Forelimb muscle (tissue), 1 donor: ENCODE measurements at regions not wholly inside any gene's neighbourhood (a gene's known extent, or its start where the extent isn't known, plus 50 kb on each side); places are given as distances from the start of the nearest gene placed in this dataset.
"Not testable (repeated sequence)": the region's sequence is repeated elsewhere in the genome, so short reads cannot be mapped to it uniquely, and the experiment has no call there.

Experiments used
- DNase-seq: peaks from one replicate; pipeline ENCODE4 v3.0.0-alpha.2; 2013; ENCODE audit warnings: low read depth

DNA sequence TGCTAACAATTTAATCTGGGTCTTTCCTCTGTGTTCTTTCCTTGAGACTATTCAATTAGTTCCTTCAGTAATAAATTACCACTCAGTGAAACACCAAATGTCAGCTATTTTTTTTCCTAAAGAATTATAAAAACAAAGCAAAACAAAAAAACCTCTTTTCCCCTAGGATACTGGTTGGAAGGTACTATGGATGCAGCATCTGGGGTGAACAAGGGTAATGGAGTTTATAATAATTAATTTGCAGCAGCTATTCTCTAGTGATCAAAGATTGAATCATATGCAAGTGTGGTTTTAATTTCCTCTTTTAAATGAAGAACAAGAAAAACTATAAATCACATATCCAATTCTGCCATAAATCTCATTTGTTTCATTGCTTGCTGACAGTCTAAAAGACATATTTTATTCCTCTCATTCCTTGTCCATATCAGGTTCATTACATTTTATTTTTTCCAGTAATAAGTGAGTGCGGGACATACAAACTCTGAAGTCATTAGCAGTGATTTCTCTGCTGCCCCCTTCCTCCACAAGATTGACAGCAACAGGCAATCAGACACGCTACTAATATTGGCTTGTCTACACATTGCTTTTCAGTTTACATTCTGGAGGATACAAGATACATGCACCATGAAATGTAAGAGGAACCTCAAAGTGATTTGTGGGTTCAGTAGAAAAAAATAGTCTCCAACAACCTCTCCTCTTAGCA is 1093.4 kb upstream of the SLIT2 start:
- DNase-seq = no peak

DNA sequence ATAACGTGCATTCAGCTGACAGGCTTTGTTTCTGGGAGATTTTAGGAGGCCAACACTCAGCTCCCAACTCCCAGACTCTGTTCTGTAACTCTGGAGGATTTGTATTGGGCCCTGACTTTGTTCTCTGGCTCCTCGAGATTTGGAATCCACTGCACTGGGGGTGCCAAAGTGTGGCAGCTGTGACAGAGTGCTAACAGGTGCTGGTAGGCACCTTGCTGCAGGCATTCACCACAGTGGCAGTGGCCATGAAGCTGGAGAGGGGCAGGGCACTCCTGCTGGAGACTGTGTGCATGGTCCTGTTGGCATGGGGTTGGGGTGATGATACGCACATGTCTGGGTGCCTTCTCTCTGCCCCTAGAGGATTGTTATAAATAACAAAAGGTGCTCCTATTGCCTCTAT is 1094.9 kb upstream of the SLIT2 start:
- DNase-seq = no peak

DNA sequence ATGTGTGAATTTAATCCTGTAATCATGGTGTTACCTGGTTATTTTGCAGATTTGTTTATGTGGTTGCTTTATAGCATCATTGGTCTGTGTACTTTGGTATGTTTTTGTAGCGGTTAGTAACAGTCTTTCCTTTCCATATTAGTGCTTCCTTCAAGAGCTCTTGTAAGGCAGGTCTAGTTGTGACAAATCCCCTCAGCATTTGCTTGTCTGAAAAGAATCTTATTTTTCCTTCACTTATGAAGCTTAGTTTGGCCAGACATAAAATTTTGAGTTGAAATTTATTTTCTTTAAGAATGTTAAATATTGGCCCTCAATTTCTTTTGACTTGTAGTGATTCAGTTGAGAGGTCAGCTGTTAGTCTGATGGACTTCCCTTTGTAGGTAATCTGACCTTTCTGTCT is 1096.1 kb upstream of the SLIT2 start:
- DNase-seq = no peak

DNA sequence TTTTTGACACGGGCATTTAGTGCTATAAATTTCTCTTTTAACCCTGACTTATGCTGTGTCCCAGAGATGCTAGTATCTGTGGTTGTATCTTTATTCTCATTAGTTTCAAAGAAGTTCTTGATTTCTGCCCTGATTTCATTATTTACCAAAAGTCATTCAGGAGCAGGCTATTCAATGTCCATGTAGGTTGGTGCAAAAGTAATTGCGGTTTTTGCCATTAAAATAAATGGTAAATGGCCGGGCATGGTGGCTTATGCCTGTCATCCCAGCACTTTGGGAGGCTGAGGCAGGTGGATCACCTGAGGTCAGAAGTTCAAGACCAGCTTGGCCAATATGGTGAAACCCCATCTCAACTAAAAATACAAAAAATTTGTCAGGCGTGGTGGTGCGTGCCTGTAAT is 1097.4 kb upstream of the SLIT2 start:
- not testable (repeated sequence) for DNase-seq

DNA sequence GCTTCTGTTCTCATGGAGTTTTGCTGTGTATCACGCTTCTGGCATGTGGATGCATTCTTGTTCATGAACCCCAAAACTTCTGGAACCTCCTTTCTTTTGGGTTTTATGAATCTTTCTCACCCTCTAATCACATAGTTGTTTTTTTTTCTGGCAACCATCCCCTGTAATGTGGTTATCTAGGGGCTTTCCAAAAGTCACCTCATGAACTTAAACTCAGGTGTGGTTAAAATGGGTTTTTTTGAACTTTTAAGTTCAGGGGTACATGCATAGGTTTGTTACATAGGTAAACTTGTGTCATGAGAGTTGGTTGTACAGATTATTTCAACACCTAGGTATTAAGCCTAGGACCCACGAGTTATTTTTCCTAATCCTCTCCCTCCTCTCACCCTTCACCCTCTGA is 1099.4 kb upstream of the SLIT2 start:
- no peak for DNase-seq

DNA sequence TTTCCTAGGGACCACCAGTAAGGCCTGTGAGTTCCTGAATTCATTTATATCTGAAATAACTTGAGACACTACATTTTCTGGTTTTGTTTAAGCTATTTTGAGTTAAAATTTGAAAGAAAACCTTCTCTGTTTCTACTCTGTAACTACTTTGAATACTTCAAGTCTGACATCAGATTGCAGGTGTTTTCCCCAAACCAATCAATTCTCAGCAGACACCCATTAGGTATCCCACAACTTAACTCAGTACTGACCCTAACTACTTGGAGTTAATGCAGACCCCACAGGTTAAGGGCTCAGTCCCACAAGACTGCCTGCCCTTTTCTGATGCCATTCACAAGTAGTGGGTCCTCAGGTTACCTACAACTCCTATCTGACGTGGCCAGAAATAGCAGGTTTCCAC is 1100.0 kb upstream of the SLIT2 start:
- no peak for DNase-seq

DNA sequence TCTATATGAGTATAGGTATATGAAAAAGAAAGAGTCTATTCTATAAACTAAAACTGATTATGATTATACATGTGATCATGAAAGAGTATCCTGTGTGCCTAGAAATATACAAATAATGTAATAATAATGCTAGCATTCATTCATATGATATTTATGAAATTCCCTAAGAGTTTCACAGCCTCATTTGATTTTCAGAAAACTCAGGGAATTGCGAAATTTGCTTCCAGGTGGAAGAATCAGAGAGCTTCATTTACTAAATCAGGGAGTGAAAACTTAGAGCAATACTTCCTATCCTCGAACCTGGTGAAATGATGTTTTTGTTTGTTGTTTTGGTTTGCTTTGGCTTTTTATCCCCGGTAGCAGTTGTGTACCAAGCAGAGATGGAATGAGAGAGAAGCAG is 1105.7 kb upstream of the SLIT2 start:
- no peak for DNase-seq

DNA sequence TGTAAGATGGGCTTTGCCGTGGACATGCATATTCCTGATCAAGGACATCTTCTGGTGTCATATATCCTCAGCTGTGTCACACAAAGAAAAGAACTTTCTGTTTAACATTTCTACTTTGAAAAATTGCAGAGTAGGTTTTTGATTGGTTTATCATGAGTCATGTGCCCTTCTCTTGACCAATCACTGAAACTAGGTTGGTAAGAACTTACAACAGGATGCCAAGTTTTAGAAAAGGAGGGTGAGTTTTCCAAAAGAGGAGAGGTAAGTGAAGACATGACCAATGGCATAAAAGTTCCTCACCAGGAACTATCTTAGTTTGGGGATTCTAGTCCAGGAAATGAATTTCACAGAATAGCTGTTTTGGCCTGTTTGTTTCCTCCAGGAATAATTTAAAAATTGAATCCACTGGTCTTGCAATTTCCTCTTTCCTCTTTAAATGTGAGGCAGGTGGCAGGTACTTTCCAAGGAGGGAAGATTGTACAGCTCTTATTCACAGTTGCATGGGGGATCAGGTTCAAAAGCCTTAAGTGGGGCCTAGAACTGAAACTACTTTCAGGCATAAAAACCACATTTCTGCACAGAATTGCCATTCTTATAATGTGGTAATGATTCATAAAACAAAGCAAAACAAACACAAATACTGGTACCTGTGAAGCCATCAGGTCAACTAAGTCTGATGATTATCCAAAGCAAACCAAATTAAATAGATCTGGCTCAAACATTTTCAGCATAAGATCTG is 1114.5 kb upstream of the LCORL start:
- DNase-seq = no peak

DNA sequence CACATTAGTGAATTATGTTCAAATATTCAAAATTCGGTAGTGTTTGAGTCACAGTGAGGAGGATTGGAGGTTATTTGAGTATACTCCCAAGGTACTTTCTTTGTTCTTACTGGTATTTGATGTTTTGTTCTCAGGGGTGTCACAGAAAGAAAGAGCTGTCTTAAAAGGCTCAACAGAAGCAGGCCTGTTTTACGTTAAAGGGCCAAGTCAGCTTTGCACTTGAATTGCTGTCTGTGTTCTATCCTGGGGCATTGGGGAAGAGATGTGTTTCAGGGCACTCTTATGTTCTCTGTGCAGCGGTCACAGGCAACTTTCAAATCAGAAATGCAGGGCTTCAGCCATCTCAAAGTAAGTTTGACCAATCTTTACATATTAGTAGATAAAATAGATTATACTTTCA is 1113.1 kb upstream of the LCORL start:
- no peak for DNase-seq

DNA sequence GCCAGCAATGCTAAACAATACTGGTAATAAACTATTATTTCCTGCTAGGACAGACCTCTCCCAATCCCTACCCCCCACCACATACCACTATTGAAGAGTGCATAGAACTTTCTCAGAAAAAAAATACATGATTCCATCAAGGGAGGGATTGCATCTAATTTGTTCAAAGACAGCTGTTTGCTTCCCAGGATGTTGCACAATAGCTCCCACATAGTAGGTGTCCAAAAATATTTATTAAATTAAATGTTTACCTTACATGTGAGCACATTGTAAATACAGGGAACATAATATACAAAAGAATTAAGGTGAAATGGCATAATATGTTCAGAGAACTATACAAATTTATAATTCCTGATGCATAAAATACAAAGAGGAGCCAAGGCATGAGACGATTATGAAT is 1111.8 kb upstream of the LCORL start:
- no peak for DNase-seq

DNA sequence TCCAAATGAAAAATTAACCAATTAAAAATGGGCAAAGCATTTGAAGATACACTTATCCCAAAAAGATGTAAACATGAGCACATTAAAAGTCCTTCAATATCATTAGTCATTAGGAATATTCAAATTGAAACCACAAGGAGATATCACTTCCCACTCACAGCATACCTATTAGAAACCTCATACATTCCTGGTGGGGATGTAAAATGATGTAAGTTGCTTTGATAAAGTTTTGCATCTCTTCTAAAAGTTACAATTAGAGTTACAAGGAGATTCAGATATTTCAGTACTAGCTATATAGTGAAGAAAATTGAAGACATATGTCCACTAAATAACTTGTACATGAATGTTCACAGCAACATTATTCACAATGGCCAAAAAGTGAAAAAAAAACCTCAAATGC is 1109.3 kb upstream of the LCORL start:
- DNase-seq = no peak

DNA sequence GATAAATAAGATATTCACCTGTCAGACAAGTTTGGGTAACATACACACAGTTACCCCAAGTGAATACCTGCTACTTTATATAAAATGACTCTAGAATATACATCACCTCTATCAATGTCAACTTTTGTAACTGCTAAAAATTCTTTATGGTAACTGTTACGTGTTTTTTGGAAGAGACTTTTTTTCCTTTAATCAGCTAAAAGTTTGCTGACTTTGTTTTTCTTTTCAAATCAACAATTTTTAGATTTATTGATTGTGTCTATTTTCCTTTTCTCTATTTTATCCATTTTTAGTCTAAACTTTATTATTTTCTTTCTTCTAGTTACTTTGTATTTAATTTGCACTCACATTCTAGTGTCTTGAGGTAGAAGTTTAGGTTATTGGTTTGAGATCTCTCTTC is 1106.6 kb upstream of the LCORL start:
- no peak for DNase-seq

DNA sequence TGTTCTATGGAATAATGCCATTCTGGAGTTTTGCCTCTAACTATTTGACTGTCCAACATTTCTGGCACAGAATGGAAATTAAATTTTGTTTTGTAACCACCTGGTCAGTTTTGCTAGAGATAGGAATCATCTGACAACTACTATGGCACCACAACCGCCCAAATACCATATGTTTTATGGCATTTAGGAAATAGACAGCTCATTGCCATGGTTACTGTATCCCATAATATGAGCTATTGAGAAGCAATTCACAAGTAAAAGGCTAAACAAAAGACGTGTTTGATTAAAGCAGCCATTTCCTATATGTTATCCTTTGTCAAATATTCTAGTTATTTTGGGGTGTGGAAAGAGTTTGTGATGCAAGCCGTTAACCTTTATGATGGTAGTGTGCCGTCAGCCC is 1105.3 kb upstream of the LCORL start:
- DNase-seq = no peak

DNA sequence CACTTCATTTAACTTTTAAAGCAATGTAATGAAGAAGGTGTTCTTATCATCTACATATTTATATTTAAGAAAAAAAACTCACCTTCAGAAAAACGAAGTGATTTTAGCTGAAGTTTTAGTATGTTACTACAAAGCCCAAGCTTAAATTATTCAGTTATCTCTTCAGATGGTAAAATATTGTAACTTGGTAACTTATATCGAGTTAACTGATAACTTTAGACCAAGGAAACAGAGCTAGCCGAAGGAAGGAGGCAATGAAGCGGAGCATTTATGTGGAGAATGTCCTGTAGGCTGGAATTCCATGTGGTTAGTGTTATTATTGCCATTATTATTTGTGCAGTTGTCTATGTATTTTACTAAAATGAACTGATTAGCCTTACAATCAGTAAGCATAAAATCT is 1102.1 kb upstream of the LCORL start:
- DNase-seq = no peak

DNA sequence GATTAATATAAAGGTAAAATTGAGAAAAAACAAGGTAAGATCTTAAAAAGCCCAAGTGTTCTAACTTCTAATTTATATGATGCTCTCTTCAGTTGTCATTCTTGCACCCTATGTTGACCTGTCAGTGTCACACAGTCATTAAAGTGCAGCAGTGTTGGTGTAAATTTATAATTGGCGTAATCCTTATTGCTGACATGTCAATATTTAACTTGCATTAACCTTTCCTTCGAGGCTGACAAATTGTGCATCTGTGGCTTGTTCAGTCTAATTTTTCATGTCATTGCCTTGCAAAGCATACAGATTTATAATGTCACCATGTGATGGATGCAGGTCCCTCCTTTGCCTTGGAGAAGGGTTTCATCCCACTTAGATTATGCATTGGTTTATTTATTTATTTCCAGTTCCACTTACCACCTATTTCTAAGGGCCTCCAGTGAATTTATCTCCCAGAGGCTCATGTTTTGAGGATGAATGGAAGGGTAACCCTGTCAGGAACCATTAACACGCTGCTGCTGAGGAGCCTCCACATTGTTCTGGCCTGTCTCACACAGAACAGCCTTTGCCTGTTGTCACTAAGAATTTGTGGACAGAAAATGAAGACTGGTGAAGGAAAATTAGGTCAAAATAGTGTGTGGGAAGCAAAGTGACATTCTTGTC is 1098.5 kb upstream of the LCORL start:
- DNase-seq = no peak

DNA sequence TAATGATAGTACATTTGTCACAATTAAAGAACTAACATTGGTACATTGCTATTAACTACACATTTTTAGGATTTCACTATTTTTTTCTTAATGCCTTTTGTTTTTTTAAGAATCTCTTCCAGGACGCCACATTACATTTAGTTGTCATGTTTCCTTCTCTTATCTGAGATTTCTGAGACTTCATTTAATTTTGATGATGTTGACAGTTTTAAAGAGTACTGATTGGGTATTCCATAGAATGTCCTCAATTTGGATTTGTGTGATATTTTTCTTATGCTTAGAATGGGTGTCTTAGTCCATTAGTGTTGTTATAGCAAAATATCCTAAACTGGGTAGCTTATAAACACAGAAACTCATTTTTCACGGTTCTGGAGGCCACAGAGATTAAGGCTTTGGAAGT is 1095.5 kb upstream of the LCORL start:
- no peak for DNase-seq

DNA sequence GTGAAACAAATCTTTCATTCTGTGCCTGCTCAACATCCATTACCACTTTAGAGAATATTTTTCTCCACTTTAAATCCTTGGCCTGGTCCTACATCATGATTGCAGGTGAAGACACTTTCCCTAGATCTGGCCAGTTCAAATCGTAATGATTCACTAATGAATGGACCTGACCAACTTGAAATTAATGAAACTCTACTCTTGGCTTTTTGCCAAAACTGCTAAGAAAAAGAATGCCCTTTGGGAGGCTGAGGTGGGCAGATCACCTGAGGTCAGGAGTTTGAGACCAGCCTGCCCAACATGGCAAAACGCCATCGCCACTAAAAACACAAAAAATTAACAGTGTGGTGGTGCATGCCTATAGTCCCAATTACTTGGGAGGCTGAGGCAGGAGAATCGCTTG is 1082.6 kb upstream of the LCORL start:
- no peak for DNase-seq

DNA sequence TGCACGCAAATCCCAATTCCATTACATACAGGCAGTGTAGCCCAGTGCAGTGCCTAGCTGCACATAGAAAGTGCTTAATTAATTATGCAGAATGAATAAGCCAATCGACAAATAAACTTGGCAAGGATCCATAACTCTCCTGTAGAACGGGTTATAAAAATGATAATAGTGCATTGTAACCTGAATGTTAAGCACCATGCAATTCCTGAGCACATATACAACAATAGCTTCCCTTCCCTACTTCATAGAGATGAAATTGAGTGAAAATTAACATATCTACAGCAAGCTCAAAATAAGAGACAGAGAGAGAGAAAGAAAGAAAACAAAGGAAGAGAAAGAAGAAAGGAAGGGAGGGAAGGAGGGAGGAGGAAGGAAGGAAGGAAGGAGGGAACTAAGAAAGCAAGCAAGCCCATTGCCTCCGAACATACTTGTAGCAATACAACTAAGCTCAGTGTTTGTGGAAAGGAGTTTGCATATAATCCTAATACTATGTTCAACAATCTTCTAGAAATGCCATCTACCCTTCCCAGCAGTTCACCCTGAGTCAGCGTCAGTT is 1074.0 kb upstream of the LCORL start:
- no peak for DNase-seq

DNA sequence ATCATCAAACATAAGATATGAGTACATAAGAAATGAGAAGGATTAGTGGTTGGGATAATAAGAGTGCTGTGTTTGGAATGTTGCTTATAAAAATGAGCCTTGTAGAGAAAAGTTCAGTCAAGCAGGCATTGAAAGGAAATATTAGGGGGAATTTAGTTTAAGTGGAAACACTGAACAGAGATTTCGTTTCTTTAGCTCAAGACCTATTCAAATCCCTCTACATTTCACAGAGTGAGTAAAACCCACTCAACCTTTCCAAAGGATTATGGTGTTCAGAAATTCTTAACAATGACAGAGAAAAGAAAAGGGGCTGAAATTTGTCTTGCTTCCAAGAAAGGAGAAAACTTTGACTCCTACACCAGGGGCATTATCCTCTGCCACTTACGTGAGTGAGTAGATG is 1072.4 kb upstream of the LCORL start:
- DNase-seq = no peak

DNA sequence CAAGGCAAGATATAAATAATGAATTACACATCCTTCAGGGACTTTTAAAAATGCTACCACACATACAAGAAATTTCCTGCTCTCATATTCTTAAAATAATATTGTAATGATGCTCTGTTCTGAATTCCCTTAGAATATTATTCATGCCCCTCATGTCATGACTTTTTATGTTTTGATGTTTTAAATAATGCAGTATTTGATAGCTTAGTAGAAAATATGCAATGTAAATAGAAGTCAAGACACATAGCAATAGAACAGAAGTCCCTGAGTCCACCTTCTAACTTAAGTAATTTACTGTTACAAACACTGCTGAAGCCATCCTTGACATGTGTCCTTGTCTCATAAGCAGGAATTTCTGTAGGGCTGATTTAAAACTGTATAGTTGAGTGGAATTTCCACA is 1071.2 kb upstream of the LCORL start:
- no peak for DNase-seq

DNA sequence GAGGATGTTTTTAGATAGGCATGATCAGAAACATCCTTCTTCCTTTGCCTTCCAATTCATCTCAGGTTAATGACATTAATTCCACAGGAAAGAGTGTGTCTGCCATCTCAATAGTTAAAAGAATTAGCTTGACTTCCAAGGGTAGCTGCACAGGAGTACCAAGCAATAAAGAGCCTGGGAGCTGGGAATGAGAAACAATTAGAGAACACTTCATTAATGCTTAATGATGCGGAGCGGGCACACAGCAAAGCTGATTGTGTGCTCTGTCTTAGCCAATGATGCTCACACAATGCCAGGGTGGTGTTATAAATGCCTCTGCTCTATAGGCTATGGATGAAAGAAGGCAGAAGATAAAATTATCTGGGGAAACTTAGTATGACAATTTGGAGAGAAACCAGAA is 1052.5 kb upstream of the LCORL start:
- DNase-seq = no peak

DNA sequence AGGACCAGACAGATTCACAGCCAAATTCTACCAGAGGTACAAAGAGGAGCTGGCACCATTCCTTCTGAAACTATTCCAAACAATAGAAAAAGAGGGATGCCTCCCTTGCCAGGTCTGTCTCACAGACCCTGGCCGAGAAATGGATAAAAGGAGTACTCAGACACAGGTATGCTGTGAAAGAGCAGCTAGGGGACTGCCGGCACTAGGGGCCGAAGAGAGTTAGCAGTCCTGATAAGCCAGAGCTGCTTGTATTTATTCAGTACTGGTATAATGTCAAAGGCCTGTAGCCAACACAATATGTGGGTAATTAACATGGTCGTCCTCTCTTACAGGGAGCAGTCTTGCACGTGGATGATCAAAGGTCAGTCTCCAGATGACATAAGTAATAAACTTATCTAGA is 1042.1 kb upstream of the LCORL start:
- DNase-seq = no peak

DNA sequence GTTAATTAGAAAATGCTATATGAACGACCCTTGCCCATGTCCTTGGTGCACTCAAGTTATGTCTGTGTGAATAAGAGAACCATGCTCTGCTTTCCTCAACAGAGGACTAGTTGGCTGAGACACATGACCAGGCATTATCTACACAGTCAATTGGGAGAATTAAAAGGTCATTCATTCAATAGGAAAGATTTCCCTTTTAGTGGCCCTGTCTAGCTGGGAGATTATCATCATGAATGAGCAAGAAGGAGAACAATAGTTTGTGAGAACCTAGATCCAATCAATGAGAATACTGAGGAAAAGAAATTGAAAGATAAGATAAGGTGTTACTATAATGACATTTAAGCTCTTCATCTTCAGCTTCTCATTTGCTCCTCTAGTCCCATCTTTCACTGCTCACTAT is 1033.4 kb upstream of the LCORL start:
- no peak for DNase-seq
